CD14-positive monocyte (primary cell): ENCODE measurements at regions not wholly inside any gene's neighbourhood (a gene's known extent, or its start where the extent isn't known, plus 50 kb on each side); places are given as distances from the start of the nearest gene placed in this dataset.
"Not testable (repeated sequence)": the region's sequence is repeated elsewhere in the genome, so short reads cannot be mapped to it uniquely, and the experiment has no call there.

Experiments
- DNase-seq, 3 donors: peaks; one replicate each; pipeline ENCODE4 v3.0.0-alpha.2; 2011 to 2022
- H2AFZ ChIP-seq: 2 replicates; pipeline ENCODE4 v1.6.0; 2012; ENCODE audit warnings: mild to moderate bottlenecking, low read depth, low read length, inconsistent platforms; ENCODE audit not compliant: insufficient read depth, poor library complexity, severe bottlenecking
- H3K27ac ChIP-seq, 2 donors: 1 replicate in 1 of 2; 2 replicates in 1 of 2; pipeline ENCODE4 v1.5.1; 2012 to 2013; ENCODE audit warnings: low read length in 2 of 2, control low read depth in 1 of 2, inconsistent platforms in 1 of 2, low read depth in 1 of 2, mild to moderate bottlenecking in 1 of 2
- H3K27me3 ChIP-seq, 2 donors: one replicate each; pipeline versions ENCODE4 v1.6.0 to v1.6.1; 2011 to 2013; ENCODE audit warnings: low read length in 2 of 2; ENCODE audit not compliant: control insufficient read depth in 2 of 2, insufficient read depth in 2 of 2
- H3K36me3 ChIP-seq, 2 donors: replicated peaks in 1 of 2; 1 replicate in 1 of 2; 2 replicates in 1 of 2; pipeline versions ENCODE4 v1.5.1 to v1.6.1; 2012 to 2013; ENCODE audit warnings: low read length in 2 of 2, control low read depth in 1 of 2, inconsistent platforms in 1 of 2, mild to moderate bottlenecking in 1 of 2; ENCODE audit not compliant: insufficient read depth in 2 of 2, control insufficient read depth in 1 of 2
- H3K4me1 ChIP-seq, 2 donors: 1 replicate in 1 of 2; 2 replicates in 1 of 2; pipeline versions ENCODE4 v1.5.1 to v1.6.1; 2012 to 2013; ENCODE audit warnings: low read length in 2 of 2, control low read depth in 1 of 2, inconsistent platforms in 1 of 2, mild to moderate bottlenecking in 1 of 2, moderate library complexity in 1 of 2; ENCODE audit not compliant: insufficient read depth in 2 of 2, control insufficient read depth in 1 of 2
- H3K4me2 ChIP-seq: replicated peaks from 2 replicates; pipeline ENCODE3; 2012; ENCODE audit warnings: low read length, moderate library complexity, mild to moderate bottlenecking; ENCODE audit not compliant: poor library complexity, severe bottlenecking; ENCODE audit errors: extremely low read depth
- H3K4me3 ChIP-seq, 3 experiments: fragments of 200-600 bp in 1 of 3; sonication (generic) in 1 of 3; replicated peaks in 1 of 3; 1 replicate in 2 of 3; 2 replicates in 1 of 3; pipeline ENCODE4 v1.5.1; 2011 to 2013; ENCODE audit warnings: low read length in 3 of 3, mild to moderate bottlenecking in 3 of 3, control low read depth in 2 of 3, low read depth in 2 of 3, inconsistent platforms in 1 of 3, moderate library complexity in 1 of 3
- H3K79me2 ChIP-seq: 2 replicates; pipeline ENCODE4 v1.6.0; 2012; ENCODE audit warnings: mild to moderate bottlenecking, control low read depth, inconsistent platforms, low read length, moderate library complexity; ENCODE audit not compliant: insufficient read depth
- H3K9ac ChIP-seq: 2 replicates; pipeline ENCODE4 v1.6.0; 2017; ENCODE audit warnings: low read length, mild to moderate bottlenecking; ENCODE audit not compliant: insufficient read depth, poor library complexity, severe bottlenecking
- H3K9me3 ChIP-seq, 2 donors: replicated peaks in 1 of 2; 1 replicate in 1 of 2; 2 replicates in 1 of 2; pipeline versions ENCODE4 v1.5.1 to v1.6.1; 2012 to 2013; ENCODE audit warnings: low read length in 2 of 2, control low read depth in 1 of 2; ENCODE audit not compliant: control insufficient read depth in 1 of 2, insufficient read depth in 1 of 2
- H4K20me1 ChIP-seq: 2 replicates; pipeline ENCODE4 v1.6.0; 2012; ENCODE audit warnings: mild to moderate bottlenecking, low read length, control low read depth, moderate library complexity; ENCODE audit not compliant: insufficient read depth
- H3K27ac Mint-ChIP-seq, 7 donors: one replicate each; pipeline ENCODE4 v1.8.0; 2020; ENCODE audit warnings: mild to moderate bottlenecking in 7 of 7, mixed read lengths in 7 of 7, moderate library complexity in 6 of 7, inconsistent platforms in 2 of 7
- H3K27me3 Mint-ChIP-seq, 3 donors: one replicate each; pipeline ENCODE4 v1.8.0; 2021 to 2022; ENCODE audit warnings: low read depth in 3 of 3, mild to moderate bottlenecking in 3 of 3, mixed read lengths in 3 of 3, moderate library complexity in 3 of 3, inconsistent platforms in 1 of 3
- H3K36me3 Mint-ChIP-seq, 2 donors: one replicate each; pipeline ENCODE4 v1.8.0; 2020; ENCODE audit warnings: mixed read lengths in 2 of 2, inconsistent platforms in 1 of 2, mild to moderate bottlenecking in 1 of 2
- H3K4me1 Mint-ChIP-seq: one replicate; pipeline ENCODE4 v1.8.0; 2020; ENCODE audit warnings: mild to moderate bottlenecking, mixed read lengths
- H3K4me3 Mint-ChIP-seq, 2 donors: one replicate each; pipeline ENCODE4 v1.8.0; 2020; ENCODE audit warnings: mild to moderate bottlenecking in 2 of 2, mixed read lengths in 2 of 2, moderate library complexity in 1 of 2
- H3K9me3 Mint-ChIP-seq, 7 donors: one replicate each; pipeline ENCODE4 v1.8.0; 2020 to 2022; ENCODE audit warnings: mixed read lengths in 7 of 7, mild to moderate bottlenecking in 6 of 7, moderate library complexity in 6 of 7, inconsistent platforms in 2 of 7
- WGBS: methylation state at CpG from one replicate; pipeline ENCODE4 v1.1.5; 2013; ENCODE audit warnings: missing lambda C conversion rate; ENCODE audit not compliant: insufficient coverage; 5-methylcytosine and 5-hydroxymethylcytosine counted together
- intact Hi-C, 2 donors: fragments of 100-400 bp; cut with micrococcal nuclease; formaldehyde crosslinking; loops; one replicate each; pipeline versions ENCODE4 v1.15.0 to v1.15.1; 2023
- TF ChIP-seq, protein P1 (sequence below): fragments of 200-600 bp; IDR thresholded peaks from one replicate; pipeline ENCODE4 v1.8.0; 2022; ENCODE audit warnings: antibody characterized with exemption, mild to moderate bottlenecking

GRCh38 chr6:78533876-78534275, 333.5 kb upstream of the IRAK1BP1 start:
- no peak overlapping the region for H3K4me3 ChIP-seq
- no peaks in the 10 kb centered on the region for H3K27me3 Mint-ChIP-seq
- H4K20me1 ChIP-seq = no peaks in the 10 kb centered on the region
- TF ChIP-seq, protein P1, sequence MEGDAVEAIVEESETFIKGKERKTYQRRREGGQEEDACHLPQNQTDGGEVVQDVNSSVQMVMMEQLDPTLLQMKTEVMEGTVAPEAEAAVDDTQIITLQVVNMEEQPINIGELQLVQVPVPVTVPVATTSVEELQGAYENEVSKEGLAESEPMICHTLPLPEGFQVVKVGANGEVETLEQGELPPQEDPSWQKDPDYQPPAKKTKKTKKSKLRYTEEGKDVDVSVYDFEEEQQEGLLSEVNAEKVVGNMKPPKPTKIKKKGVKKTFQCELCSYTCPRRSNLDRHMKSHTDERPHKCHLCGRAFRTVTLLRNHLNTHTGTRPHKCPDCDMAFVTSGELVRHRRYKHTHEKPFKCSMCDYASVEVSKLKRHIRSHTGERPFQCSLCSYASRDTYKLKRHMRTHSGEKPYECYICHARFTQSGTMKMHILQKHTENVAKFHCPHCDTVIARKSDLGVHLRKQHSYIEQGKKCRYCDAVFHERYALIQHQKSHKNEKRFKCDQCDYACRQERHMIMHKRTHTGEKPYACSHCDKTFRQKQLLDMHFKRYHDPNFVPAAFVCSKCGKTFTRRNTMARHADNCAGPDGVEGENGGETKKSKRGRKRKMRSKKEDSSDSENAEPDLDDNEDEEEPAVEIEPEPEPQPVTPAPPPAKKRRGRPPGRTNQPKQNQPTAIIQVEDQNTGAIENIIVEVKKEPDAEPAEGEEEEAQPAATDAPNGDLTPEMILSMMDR = no peak
- no peaks in the 10 kb centered on the region for H3K4me1 ChIP-seq
- H3K79me2 ChIP-seq = no peaks in the 10 kb centered on the region
- H3K36me3 Mint-ChIP-seq = no peaks in the 10 kb centered on the region
- H3K9me3 Mint-ChIP-seq = peaks cover 0 to 8% (median 3%) of the 10 kb centered on the region in 7 donors
- intact Hi-C loops = no loop called here
- no peak overlapping the region for H3K4me3 Mint-ChIP-seq
- H3K27ac ChIP-seq = no peak overlapping the region
- H3K4me1 Mint-ChIP-seq = no peaks in the 10 kb centered on the region
- no peak overlapping the region for H3K9ac ChIP-seq
- H3K9me3 ChIP-seq = peaks cover 0 to 3% of the 10 kb centered on the region in 2 donors
- DNase-seq = no peak
- H3K36me3 ChIP-seq = no peaks in the 10 kb centered on the region
- H3K27ac Mint-ChIP-seq = no peak overlapping the region
- H3K4me2 ChIP-seq = no peak overlapping the region
- no peaks in the 10 kb centered on the region for H3K27me3 ChIP-seq
- H2AFZ ChIP-seq = no peak overlapping the region

DNA sequence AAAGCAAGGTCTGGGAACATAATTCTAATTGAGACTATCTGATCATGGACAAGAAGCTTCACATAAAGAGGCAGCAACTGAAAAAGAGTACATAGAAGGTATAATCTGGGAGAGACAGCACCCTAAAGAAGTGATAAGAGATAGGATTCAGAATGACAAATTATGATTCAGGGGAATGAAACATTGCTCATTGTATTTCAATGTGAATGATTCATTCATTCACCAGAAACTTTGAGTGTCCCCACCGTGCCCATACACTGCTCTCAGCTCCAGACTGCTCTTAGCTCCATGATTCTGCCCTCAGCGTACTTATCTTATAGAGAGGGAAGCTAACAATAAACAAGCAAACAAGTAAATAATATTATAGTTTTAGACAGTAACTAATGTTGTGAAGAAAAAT, 329.3 kb upstream of the IRAK1BP1 start:
- Mint-ChIP-seq H3K4me3 (no peak overlapping the region), H3K36me3 (no peaks in the 10 kb centered on the region), H3K4me1 (no peaks in the 10 kb centered on the region), H3K27ac (no peak overlapping the region), H3K27me3 (no peaks in the 10 kb centered on the region), H3K9me3 (peaks cover 0 to 10% (median 3%) of the 10 kb centered on the region in 7 donors)
- TF ChIP-seq, protein P1 = no peak
- no peak overlapping the region for H2AFZ ChIP-seq
- no peak overlapping the region for H3K9ac ChIP-seq
- H3K27ac ChIP-seq = no peak overlapping the region
- no peaks in the 10 kb centered on the region for H3K36me3 ChIP-seq
- H4K20me1 ChIP-seq = no peaks in the 10 kb centered on the region
- no peak for DNase-seq
- no peaks in the 10 kb centered on the region for H3K4me1 ChIP-seq
- intact Hi-C loops = no loop called here
- H3K79me2 ChIP-seq = no peaks in the 10 kb centered on the region
- H3K4me2 ChIP-seq = no peak overlapping the region
- H3K27me3 ChIP-seq = no peaks in the 10 kb centered on the region
- no peaks in the 10 kb centered on the region for H3K9me3 ChIP-seq
- no peak overlapping the region for H3K4me3 ChIP-seq
- no CpG with 5 or more reads among the region's 2 CpGs for WGBS

DNA sequence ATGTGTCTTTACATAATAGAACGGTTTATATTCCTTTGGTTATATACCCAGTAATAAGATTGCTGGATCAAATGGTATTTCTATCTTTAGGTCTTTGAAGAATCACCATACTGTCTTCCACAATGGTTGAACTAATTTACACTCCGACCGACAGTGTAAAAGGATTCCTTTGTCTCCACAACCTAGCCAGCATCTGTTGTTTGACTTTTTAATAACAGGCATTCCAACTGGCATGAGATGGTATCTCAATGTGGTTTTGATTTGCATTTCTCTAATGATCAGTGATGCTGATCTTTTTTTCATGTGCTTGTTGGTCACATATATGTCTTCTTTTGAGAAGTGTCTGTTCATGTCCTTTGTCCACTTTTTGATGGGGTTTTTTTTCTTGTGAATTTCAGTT, 319.7 kb upstream of the IRAK1BP1 start:
- H3K36me3 Mint-ChIP-seq = not testable (repeated sequence)

More for the DNA sequence above, 319.7 kb upstream of the IRAK1BP1 start:
- H3K27ac Mint-ChIP-seq, DNase-seq, H3K4me3 ChIP-seq, H3K4me1 Mint-ChIP-seq, H3K27ac ChIP-seq, H3K9me3 ChIP-seq, H3K4me3 Mint-ChIP-seq, intact Hi-C loops, H3K4me2 ChIP-seq, H3K27me3 Mint-ChIP-seq, H3K36me3 ChIP-seq, H3K9ac ChIP-seq, H3K79me2 ChIP-seq, H2AFZ ChIP-seq, H3K27me3 ChIP-seq, H3K4me1 ChIP-seq, H4K20me1 ChIP-seq: not testable (repeated sequence)
- no CpG with 5 or more reads among the region's 3 CpGs for WGBS
- H3K9me3 Mint-ChIP-seq = peaks cover 0 to 13% (median 4%) of the 10 kb centered on the region in 7 donors
